ENCODE measurements at regions not wholly inside any gene's neighbourhood (a gene's known extent, or its start where the extent isn't known, plus 50 kb on each side); places are given as distances from the start of the nearest gene placed in this dataset.
"Not testable (repeated sequence)": the region's sequence is repeated elsewhere in the genome, so short reads cannot be mapped to it uniquely, and the experiment has no call there.

- no peak for DNase-seq
These were observed 277.7 kb upstream of the ZNF507 start for GRCh38 chr19:32067685-32068084.

GRCh38 chr19:32068793-32069192, 276.6 kb upstream of the ZNF507 start:
- no peak for DNase-seq

GRCh38 chr19:32070101-32070500, 275.3 kb upstream of the ZNF507 start:
- no peak for DNase-seq

DNA sequence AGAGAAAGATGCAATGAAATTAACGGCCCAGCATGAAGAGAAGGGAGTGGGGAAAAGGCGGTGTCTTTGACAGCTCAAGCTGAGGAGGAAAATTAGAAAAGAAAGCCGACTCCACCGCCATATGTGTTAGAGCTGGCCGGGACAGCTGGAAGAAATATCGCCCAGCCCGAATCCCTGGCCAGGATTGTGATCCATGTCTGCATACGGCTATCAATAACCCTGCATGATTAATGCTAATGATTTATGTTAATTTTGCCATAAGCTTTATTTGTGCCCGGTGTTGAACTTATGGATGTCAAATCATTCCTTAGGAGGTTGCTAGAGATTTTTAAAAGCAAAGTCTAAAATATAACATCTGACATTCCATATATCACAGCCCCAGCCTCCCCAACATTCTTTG, 263.4 kb upstream of the ZNF507 start:
- no peak for DNase-seq

DNA sequence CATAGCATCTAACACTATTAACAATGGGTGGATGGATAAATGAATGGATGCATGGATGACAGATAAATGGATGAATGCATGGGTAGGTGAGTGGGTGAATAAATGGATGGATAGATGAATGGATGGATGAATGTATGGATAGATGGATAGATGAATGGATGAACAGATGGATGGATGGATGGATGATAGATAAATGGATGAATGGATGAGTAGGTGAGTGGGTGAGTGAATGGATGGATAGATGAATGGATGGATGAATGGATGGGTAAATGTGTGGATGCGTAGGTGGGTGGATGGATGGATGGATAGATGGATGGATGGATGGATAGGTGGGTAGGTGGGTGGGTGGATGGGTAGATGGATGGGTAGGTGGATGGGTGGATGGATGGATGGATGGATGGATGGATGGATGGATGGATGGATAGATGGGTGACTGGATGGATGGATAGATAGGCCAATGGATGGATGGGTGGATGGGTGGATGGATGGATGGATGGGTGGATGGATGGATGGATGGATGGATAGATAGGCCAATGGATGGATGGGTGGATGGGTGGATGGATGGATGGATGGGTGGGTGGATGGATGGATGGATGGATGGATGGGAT, 260.6 kb upstream of the ZNF507 start:
- not testable (repeated sequence) for DNase-seq

DNA sequence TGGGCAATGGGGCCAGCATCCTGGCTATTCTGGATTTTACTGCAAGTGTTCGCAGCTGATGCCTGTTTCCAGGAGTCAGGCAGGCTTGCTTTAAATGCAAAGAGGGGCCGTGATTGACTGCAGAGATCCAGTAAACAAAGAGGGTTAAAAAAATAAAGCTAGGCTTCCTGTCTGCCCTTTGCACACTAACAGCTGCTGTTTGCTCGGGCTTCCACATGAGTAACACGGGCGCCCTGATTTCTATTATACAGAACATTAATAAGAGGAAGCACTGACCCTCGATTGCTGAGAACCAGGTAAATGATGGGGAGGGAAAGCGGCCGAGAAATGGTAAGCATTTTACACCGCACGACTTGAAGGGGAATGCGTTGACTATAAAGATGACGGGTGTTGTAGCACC, 254.2 kb upstream of the ZNF507 start:
- DNase-seq, result no peak

DNA sequence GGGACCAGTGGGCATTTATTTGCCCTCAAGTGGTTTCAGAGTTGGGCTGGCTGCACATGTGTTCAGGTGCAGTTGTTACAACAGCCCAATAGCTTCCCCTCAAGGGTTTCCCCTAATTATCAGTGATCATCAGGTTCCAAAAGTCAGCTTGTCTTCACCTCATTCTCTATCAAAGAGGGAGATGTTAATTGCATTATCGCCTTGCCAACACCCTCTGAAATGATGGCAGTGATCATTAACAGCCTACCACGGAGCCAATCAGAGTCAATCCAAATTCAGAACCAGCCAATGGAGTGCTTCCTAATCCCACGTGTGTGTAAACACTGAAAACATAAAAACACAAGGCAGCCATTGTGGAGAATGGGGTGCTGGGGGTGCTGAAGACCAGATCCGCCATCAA, 248.4 kb upstream of the ZNF507 start:
- no peak for DNase-seq

GRCh38 chr19:32097620-32098019, 247.8 kb upstream of the ZNF507 start:
- no peak for DNase-seq

GRCh38 chr19:32098968-32099367, 246.4 kb upstream of the ZNF507 start:
- DNase-seq, result no peak

- no peak for DNase-seq
These were observed 244.2 kb upstream of the ZNF507 start for GRCh38 chr19:32101206-32101605.

DNA sequence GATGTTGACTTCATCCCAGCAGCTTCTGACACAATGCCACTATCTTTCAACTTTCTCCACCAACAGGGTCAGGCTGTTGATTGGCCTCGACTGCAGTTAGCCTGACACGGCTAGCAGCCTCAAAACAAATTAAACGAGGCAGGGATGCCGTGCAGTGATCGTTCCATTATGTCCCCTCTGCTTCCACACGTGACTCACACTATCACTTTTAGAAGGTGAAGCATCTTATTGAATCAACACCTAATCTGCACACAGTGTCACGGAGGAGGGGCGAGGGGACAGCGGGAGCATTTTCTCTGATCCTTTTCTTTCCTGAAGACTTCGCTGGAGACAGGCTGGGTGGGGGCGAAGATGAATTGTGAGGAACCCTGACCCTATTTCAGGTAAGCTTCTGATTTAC, 241.9 kb upstream of the ZNF507 start:
- DNase-seq, result no peak

DNA sequence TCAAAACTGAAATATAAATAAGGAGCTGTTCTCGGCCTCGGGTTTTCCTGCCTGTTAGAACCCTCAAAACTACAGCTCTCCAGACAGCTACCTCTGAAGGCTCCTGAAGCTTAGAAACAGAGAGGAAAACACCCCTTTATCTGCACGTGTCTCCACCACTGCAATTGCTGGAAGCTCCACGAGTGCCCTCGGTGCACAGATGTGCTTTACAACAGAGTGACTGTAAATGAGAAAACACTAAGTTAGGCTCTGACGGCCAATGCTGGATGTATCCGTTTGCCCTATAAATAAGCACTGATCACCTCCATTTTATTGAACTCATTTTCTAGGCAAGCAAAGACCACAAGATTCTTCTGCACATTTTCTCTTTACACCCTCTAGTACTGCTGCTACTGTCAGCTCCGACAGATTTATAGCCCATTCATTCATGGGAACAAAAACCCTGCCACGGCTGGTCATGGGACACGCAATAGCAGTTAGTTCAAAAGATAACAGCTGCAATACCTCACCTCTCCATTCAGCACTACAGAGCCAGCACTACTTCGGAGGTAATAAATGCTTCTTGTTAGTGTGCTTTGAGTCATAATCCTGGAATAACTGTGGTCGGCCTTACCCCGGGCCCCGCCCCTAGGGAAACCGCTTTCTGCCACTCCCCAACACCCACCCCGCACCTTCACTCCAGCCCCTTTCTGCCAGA, 241.1 kb upstream of the ZNF507 start:
- no peak for DNase-seq

DNA sequence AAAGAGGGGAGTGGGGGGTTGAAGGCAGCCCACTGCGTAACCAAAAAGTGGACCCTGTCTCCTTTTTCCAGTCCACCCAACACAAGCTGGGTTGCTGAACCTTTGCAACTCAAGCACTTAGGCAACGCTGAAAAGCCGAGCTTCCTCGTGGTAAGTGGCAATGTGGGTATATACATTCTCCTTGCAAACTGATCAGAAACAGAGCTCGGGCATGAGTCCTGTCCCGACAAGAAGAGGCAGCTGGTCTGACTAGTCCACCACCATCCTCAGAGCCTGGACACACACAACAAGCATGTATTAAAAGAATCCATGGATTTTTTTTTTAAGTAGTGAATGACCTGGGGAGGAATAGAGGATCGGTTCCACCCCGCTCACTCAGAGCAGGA, 240.6 kb upstream of the ZNF507 start:
- DNase-seq, result no peak

GRCh38 chr19:32105527-32106310, 239.7 kb upstream of the ZNF507 start:
- DNase-seq, result no peak

DNA sequence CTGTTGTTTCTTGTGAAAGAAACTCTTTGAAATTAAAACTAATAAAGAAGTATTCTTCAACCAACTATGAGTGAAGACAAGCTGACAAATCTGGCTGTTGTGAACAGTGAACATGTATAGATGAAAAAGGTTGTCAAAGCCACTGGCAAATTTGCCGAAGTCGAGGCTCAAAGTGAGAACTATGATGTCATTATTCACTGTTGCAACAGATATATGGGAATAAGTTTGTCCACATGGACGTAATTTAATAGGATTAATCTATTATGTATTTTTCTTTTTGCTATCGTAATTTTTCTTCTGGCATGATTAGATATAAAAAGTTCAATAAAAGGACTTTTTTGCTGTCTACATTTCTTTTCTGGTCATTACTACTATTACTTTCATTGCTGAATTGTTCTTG, 223.2 kb upstream of the ZNF507 start:
- no peak for DNase-seq

GRCh38 chr19:32123355-32123940, 222.0 kb upstream of the ZNF507 start:
- DNase-seq, result no peak

GRCh38 chr19:32124585-32124984, 220.8 kb upstream of the ZNF507 start:
- no peak for DNase-seq

DNA sequence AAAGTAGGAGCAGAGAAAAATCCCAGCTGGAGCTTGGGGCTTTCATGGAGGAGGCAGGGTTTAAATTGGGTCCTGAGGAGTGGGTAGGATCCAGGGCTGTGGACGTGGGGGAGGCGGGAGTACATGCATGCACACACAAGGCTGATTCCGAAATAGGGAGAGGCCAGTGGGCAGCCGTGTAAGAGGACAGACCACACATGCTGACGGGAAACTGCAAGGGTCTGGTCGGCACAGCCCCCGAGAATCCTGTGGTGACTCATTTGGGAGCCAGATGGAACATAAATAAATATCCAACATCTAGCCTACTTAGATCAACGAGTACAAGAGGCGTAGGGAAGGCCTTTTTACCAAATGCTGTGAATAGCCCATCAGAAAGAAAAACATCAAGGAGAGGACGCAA, 216.3 kb upstream of the ZNF507 start:
- DNase-seq, result no peak

GRCh38 chr19:32130332-32130731, 215.1 kb upstream of the ZNF507 start:
- no peak for DNase-seq

- no peak for DNase-seq
These were observed 214.4 kb upstream of the ZNF507 start for GRCh38 chr19:32131005-32131404.

- no peak for DNase-seq
These were observed 207.0 kb upstream of the ZNF507 start for GRCh38 chr19:32138416-32138815.

DNA sequence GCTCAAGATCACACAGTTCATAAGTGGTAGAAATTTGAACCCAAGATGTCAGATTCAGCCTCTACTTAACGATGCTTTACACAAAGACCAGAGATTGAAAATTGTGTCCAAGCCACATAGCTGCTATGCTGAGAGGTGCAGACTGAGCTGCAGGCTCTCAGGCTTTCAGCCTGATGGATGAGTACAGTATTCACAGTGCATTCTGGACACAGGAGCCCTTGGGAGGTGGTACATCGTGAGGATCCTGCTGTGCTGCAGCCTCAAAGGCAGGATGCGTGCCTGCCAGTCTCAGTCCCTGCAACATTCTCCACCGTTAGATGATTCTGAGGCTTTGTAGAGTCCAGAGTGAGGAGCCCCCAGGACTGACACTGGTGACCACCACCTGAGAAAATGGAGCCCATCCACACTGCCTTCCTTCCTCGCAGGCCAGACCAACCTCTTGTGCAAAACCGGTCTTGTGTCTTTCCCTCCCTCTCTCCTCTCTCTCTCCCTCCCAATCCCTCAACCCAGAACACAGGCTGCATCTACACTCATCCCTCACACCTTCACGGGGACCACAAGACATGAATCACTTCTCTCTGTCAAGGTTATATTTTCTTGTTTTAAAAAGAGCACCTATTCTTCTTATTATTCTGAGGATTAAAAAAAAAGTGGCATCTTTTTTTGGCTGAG, 203.4 kb upstream of the ZNF507 start:
- no peak for DNase-seq

- no peak for DNase-seq
These were observed 198.7 kb upstream of the ZNF507 start for GRCh38 chr19:32146664-32147063.
